Esophagus squamous epithelium (tissue), 4 donors: ENCODE measurements at regions not wholly inside any gene's neighbourhood (a gene's known extent, or its start where the extent isn't known, plus 50 kb on each side); places are given as distances from the start of the nearest gene placed in this dataset.

Experiments used
- POLR2A ChIP-seq, 4 donors: fragments of 450-650 bp; IDR thresholded peaks; one replicate each; pipeline ENCODE4 v1.6.1; 2017; ENCODE audit warnings: antibody characterized with exemption in 4 of 4, mild to moderate bottlenecking in 4 of 4, moderate library complexity in 3 of 4
- TF ChIP-seq, protein P1 (sequence below), 6 experiments: fragments of 450-650 bp in 4 of 6; fragments of 200-600 bp in 2 of 6; sonication (generic) in 2 of 6; IDR thresholded peaks; one replicate each; pipeline ENCODE4 v1.5.1; 2016 to 2019; ENCODE audit warnings: antibody characterized with exemption in 6 of 6, mild to moderate bottlenecking in 4 of 6, moderate library complexity in 4 of 6

DNA sequence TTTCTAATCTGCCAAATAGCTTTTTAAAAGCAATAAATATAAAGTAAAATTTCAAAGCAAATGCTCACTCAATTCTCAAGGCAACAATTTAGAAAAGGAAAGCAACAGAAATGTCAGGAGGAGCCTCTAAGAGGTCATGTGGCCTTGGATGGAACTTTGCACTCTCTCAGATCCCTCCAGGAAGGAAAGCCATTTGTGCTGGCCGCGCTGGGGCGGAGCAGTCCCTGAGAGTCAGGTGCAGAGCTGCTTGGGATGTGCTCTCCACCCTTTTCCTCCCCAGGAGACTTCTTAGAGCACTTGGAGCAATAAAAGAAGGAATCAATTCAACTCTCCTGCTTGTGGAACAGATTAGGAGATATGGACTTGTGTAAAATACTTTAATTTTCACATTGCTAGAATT is 379.8 kb upstream of the LINC00305 start:
- TF ChIP-seq, protein P1, sequence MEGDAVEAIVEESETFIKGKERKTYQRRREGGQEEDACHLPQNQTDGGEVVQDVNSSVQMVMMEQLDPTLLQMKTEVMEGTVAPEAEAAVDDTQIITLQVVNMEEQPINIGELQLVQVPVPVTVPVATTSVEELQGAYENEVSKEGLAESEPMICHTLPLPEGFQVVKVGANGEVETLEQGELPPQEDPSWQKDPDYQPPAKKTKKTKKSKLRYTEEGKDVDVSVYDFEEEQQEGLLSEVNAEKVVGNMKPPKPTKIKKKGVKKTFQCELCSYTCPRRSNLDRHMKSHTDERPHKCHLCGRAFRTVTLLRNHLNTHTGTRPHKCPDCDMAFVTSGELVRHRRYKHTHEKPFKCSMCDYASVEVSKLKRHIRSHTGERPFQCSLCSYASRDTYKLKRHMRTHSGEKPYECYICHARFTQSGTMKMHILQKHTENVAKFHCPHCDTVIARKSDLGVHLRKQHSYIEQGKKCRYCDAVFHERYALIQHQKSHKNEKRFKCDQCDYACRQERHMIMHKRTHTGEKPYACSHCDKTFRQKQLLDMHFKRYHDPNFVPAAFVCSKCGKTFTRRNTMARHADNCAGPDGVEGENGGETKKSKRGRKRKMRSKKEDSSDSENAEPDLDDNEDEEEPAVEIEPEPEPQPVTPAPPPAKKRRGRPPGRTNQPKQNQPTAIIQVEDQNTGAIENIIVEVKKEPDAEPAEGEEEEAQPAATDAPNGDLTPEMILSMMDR (IDR thresholded peaks at IDR 0.05), result no peak
- no peak for TF ChIP-seq POLR2A (IDR thresholded peaks at IDR 0.05)
